Osteocyte (in vitro differentiated cells): ENCODE measurements at regions not wholly inside any gene's neighbourhood (a gene's known extent, or its start where the extent isn't known, plus 50 kb on each side); places are given as distances from the start of the nearest gene placed in this dataset.

ENCODE experiments used
- DNase-seq: peaks from one replicate; pipeline ENCODE4 v3.0.0; 2021; ENCODE audit warnings: mixed read lengths; ENCODE audit not compliant: unreplicated experiment; ENCODE audit errors: extremely low spot score
- H3K27ac Mint-ChIP-seq: one replicate; pipeline ENCODE4 v1.8.0; 2021; ENCODE audit warnings: mild to moderate bottlenecking, mixed read lengths; ENCODE audit not compliant: unreplicated experiment
- H3K27me3 Mint-ChIP-seq: one replicate; pipeline ENCODE4 v1.8.0; 2021; ENCODE audit warnings: mixed read lengths; ENCODE audit not compliant: unreplicated experiment
- H3K36me3 Mint-ChIP-seq: one replicate; pipeline ENCODE4 v1.8.0; 2021; ENCODE audit warnings: mixed read lengths; ENCODE audit not compliant: unreplicated experiment
- H3K4me1 Mint-ChIP-seq: one replicate; pipeline ENCODE4 v1.8.0; 2021; ENCODE audit warnings: mixed read lengths; ENCODE audit not compliant: unreplicated experiment
- H3K4me3 Mint-ChIP-seq: one replicate; pipeline ENCODE4 v1.8.0; 2021; ENCODE audit warnings: mild to moderate bottlenecking, moderate library complexity, mixed read lengths; ENCODE audit not compliant: unreplicated experiment
- H3K9me3 Mint-ChIP-seq: one replicate; pipeline ENCODE4 v1.8.0; 2021; ENCODE audit warnings: mixed read lengths; ENCODE audit not compliant: unreplicated experiment
- TF ChIP-seq, protein P1 (sequence below): fragments of 200-600 bp; sonication (generic); IDR thresholded peaks from 2 replicates; pipeline ENCODE4 v1.5.0; 2021; ENCODE audit warnings: antibody characterized with exemption, mild to moderate bottlenecking, moderate library complexity

- Mint-ChIP-seq H3K9me3 (peaks cover 12% of the 10 kb centered on the region), H3K4me1 (no peaks in the 10 kb centered on the region), H3K27ac (no peak overlapping the region), H3K27me3 (no peaks in the 10 kb centered on the region), H3K36me3 (no peaks in the 10 kb centered on the region), H3K4me3 (no peak overlapping the region)
- TF ChIP-seq, protein P1, sequence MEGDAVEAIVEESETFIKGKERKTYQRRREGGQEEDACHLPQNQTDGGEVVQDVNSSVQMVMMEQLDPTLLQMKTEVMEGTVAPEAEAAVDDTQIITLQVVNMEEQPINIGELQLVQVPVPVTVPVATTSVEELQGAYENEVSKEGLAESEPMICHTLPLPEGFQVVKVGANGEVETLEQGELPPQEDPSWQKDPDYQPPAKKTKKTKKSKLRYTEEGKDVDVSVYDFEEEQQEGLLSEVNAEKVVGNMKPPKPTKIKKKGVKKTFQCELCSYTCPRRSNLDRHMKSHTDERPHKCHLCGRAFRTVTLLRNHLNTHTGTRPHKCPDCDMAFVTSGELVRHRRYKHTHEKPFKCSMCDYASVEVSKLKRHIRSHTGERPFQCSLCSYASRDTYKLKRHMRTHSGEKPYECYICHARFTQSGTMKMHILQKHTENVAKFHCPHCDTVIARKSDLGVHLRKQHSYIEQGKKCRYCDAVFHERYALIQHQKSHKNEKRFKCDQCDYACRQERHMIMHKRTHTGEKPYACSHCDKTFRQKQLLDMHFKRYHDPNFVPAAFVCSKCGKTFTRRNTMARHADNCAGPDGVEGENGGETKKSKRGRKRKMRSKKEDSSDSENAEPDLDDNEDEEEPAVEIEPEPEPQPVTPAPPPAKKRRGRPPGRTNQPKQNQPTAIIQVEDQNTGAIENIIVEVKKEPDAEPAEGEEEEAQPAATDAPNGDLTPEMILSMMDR: no peak
- DNase-seq: no peak
Measured at GRCh38 chr4:163654621-163655020, 160.1 kb downstream of the TMA16 start.

GRCh38 chr4:163660636-163661035 lies 166.1 kb downstream of the TMA16 start:
- peaks cover 11% of the 10 kb centered on the region for H3K9me3 Mint-ChIP-seq
- no peaks in the 10 kb centered on the region for H3K36me3 Mint-ChIP-seq
- no peaks in the 10 kb centered on the region for H3K4me1 Mint-ChIP-seq
- peaks cover 7% of the 10 kb centered on the region for H3K27me3 Mint-ChIP-seq
- H3K4me3 Mint-ChIP-seq: no peak overlapping the region
- no peak for DNase-seq
- no peak overlapping the region for H3K27ac Mint-ChIP-seq
- TF ChIP-seq, protein P1: no peak

GRCh38 chr4:163662768-163663167 lies 168.3 kb downstream of the TMA16 start:
- Mint-ChIP-seq H3K4me3 (no peak overlapping the region), H3K36me3 (no peaks in the 10 kb centered on the region), H3K27ac (no peak overlapping the region), H3K27me3 (peaks cover 7% of the 10 kb centered on the region), H3K9me3 (peaks cover 6% of the 10 kb centered on the region), H3K4me1 (no peaks in the 10 kb centered on the region)
- DNase-seq: no peak
- TF ChIP-seq, protein P1: no peak

GRCh38 chr4:163663454-163664225 lies 169.2 kb downstream of the TMA16 start:
- H3K4me3 Mint-ChIP-seq: no peak overlapping the region
- peaks cover 7% of the 10 kb centered on the region for H3K27me3 Mint-ChIP-seq
- H3K36me3 Mint-ChIP-seq: no peaks in the 10 kb centered on the region
- H3K4me1 Mint-ChIP-seq: no peaks in the 10 kb centered on the region
- H3K9me3 Mint-ChIP-seq: no peaks in the 10 kb centered on the region
- TF ChIP-seq, protein P1: no peak
- DNase-seq: no peak
- H3K27ac Mint-ChIP-seq: no peak overlapping the region

GRCh38 chr4:163665101-163665500 lies 170.6 kb downstream of the TMA16 start:
- Mint-ChIP-seq H3K27me3 (peaks cover 7% of the 10 kb centered on the region), H3K4me1 (no peaks in the 10 kb centered on the region), H3K9me3 (no peaks in the 10 kb centered on the region), H3K27ac (no peak overlapping the region), H3K4me3 (no peak overlapping the region), H3K36me3 (no peaks in the 10 kb centered on the region)
- TF ChIP-seq, protein P1: no peak
- no peak for DNase-seq
